HUDEP-2 (cell line): ENCODE measurements at regions not wholly inside any gene's neighbourhood (a gene's known extent, or its start where the extent isn't known, plus 50 kb on each side); places are given as distances from the start of the nearest gene placed in this dataset.
A peak's percentile ranks its signal among the peaks of the same experiment; 100 is the strongest.

Source experiments
- DNase-seq, 76 experiments: peaks; one replicate each; lab custom pipeline; 2025; ENCODE audit not compliant: unreplicated experiment in 76 of 76; lab: John Stamatoyannopoulos, UW

DNA sequence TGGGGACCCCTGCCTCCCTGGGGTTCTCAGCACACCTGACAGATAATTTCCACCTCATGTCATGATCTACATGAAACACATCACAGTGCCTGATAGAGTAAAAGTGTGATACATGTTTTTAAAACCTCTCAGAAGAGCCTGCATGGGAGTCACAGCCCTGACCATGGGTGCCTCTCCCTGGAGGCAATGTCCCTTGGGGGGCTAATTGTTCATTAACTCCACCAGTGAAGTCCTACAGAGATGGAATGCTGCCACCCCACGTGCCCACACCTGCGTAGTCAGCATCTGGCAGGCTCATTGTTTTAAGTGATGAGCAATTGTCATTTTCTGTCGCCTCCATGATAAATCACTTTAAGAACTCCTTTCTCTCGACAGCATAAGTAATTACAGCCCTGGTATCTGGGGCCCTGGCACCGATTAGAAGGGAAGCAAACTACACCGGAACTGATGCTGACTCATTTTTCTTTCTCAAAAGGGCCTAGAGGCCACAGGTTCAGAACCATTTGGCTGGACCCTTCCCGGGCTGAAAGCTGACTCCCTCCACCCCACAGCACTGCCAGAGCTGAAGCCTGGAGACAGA, 109.6 kb upstream of the GJB5 start:
- no peak for DNase-seq

DNA sequence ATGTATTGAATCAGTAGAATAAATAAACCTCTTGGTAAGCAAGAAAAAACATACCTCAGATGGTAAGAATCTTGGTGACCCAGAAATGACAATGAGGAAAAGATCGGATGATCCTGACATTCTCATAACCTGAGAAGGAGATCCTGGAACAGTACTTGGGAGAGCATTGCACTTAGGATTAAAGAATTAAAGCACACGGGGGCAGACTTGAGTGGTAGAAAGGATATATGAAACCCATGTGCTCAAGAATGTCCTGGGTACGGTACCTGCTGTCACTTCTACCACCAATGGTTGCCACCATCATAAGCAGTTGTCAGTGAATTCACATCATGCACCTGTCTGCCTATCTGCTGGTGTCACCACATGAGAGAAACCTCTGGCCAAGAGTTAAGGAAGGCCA, 108.9 kb upstream of the GJB5 start:
- no peak for DNase-seq

DNA sequence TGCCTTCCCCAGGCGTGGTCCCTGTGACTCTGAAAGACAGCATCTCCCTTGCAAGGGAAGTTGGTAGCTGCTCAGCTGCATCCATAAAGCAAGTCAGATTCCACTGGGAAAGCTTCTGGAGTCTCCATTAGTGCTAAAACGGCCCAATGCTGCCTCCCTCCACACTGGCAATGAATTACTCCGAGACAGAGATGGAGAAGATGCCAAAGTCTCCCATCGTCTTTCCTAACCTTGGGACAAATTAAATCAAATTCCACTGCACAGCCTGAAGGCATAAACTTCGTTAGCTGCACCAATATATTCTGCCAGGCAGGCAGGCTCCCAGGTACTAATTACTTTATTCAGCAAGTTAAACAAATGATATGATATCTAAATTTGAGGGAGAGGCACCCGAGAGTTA, 106.3 kb upstream of the GJB5 start:
- DNase-seq: no peak

DNA sequence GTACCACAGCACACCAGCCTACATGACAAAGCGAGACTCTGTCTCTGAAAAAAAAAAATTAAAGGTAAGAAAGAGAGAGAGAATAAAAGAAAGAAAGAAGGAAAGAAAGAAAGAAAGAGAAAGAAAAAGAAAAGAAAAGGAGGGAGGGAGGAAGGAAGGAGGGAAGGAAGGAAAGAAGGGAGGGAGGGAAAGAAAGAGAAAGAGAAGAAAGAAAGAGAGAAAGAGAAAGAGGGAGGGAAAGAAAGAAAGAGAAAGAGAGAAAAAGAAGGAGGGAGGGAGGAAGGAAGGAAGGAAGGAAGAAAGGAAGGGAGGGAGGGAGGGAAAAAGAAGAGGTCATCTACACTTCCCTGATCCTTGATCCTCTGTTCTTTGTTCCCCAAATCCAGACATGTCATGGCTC, 104.8 kb upstream of the GJB5 start:
- no peak for DNase-seq

GRCh38 chr1:34650800-34651199, 104.0 kb upstream of the GJB5 start:
- DNase-seq: peak in 1 of 76 experiments; percentile 11

DNA sequence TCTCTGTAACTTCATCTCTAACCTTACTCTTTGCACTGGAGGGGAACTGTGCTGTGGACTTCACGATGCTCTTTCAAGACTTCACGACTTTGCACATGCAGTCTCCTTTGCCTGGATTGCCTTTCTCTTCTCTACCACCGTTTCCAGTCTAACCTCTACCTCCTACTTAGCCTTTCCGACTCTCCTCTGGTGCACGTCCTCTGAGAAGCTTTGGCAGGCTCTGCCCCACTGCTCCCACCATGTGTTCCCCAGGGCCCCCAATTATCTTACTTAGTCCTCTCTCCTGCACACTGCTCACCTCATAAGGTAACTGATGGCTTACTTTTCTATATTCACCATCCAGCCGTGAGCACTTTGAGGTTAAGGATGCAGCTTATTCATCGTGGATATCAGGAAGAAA, 101.7 kb upstream of the GJB5 start:
- no peak for DNase-seq

DNA sequence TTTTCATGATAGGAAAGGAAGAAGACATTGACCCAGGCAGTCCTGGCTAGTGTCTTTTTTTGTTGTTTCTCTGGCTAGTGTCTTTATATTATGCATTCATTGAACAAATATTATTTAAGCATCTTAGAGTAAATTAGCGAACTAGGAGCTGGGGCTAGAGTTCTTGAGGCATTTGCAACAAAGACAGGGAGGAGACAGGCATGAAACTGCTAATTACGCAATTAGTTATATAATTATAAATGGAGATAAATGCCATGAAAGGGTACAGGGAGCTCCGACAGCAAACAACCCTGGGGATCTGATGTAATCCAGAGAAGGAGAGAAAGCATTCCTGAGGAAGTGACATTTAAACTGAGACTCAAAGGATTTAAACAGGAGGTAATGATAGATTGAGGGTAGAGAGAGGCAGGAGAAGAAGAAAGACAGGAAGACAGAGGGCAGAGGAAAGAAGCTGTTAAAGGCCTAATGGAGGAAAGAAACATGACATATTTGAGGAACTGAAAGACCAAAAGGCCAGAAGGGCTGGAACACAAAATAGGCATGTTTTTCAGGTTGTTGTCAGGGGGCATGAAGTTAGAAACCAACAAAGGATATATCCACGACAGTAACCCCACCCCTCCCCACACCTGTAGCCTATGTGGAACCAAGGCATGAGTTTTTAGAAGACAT, 99.5 kb upstream of the GJB5 start:
- DNase-seq: no peak

GRCh38 chr1:34655875-34656240, 99.0 kb upstream of the GJB5 start:
- DNase-seq: no peak

DNA sequence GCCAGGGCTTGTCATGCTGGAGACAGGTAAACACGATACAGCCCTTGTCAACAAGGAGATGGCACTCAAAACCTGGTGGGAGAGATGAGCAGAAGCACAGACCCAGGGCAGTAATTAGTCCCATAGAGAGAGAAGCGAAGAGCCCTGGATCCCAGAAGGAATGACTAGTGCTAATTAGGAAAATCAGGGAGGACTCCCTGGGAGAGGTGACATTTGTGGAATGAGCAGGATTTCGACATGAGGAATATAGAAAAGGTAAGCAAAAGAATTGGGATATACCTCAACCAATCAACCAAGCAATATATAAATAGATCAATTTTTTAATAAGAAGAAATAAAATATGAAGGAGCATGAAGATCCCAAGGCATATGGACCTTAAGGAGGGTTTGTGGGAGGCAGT, 98.5 kb upstream of the GJB5 start:
- no peak for DNase-seq

- DNase-seq: no peak
These were observed 98.1 kb upstream of the GJB5 start for GRCh38 chr1:34656731-34657130.

- peak in 1 of 76 experiments; percentile 10 for DNase-seq
These were observed 97.6 kb upstream of the GJB5 start for GRCh38 chr1:34657266-34657665.

DNA sequence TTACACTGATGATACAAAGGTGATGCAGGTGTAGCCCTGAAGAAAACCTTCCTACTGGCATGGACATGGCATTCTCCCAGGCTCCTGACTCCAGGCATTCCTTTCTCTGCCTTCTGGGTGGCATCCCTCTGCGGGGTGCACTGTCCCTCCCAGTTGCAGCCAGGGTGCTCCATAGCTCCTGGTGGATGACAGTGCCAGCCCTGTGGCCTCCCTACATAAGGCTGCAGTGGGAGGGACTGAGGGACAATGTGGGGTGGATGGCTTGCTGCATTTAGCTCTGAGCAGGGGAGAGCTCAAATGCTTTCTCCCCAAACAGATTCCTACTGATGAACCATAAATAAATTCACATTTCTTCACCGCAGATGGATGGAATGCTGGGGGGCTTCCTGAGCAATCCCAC, 97.0 kb upstream of the GJB5 start:
- DNase-seq: no peak

DNA sequence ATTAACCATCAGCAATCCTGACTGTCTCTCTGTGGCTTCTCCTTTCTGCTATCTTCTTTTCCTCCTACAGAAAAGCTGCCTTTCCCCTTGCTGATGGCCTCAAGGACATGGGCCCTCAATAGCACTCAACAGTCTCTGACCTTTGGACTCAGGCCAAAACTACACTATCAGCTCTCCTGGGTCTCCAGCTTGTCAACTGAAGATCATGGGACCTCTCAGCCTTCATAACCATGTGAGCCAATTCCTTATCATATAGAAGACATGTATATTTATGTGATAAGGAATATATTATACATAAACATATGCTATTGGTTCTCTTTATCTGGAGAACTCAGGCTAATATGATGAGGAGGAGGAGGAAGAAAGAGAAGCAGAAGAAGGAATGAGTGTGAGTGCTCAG, 91.8 kb upstream of the GJB5 start:
- DNase-seq: peak in 73 of 76 experiments; percentile 34 to 99 (median 87)

- DNase-seq: no peak
These were observed 86.8 kb upstream of the GJB5 start for GRCh38 chr1:34668063-34668462.

- no peak for DNase-seq
These were observed 83.9 kb upstream of the GJB5 start for GRCh38 chr1:34670982-34671381.

- no peak for DNase-seq
These were observed 83.0 kb upstream of the GJB5 start for GRCh38 chr1:34671887-34672286.

DNA sequence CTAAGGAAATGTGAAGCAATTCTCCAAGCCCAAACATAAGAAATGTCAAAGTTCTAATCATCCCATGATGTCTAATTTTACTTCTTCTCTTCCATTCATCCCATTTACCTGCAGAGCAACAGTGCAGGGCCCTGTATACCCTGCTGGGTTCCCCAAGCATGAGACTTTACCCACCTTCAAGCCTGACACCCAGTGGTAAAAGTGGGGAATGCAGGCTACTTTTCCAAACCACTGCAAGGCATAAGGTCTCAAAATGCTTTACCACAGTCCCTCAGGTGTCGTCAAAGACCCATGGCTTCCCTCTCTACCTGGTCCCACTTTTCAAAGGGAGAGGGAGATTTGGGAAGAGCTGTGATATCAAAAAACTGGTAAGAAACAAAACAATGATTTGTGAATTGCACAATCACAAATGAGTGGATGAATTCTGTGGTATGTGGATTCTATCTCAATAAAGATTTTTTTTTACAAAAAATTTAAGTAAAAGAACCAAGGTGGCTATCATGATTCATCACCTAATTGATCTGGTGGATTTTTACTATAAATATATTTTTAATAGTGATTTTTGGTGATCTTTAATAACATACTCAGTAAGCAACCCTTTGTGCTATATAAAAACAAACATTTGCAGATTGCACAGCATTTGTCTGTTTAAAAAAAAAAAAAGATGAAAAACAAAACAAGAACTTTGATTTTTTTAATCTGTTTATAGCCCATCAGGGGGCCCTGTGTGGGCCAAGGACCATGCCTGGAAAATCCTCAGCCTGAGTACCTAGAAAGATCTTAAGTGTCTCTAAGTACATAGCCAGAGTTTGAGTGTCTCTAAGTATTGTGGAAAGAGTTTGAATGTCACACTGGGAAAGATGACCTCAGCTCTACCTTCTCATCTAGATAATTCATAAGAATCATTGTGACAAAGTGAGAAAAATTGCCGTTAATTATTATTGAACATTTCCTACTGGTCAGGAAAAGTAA, 73.1 kb upstream of the GJB5 start:
- DNase-seq: peak in 54 of 76 experiments; percentile 5 to 65 (median 32)

DNA sequence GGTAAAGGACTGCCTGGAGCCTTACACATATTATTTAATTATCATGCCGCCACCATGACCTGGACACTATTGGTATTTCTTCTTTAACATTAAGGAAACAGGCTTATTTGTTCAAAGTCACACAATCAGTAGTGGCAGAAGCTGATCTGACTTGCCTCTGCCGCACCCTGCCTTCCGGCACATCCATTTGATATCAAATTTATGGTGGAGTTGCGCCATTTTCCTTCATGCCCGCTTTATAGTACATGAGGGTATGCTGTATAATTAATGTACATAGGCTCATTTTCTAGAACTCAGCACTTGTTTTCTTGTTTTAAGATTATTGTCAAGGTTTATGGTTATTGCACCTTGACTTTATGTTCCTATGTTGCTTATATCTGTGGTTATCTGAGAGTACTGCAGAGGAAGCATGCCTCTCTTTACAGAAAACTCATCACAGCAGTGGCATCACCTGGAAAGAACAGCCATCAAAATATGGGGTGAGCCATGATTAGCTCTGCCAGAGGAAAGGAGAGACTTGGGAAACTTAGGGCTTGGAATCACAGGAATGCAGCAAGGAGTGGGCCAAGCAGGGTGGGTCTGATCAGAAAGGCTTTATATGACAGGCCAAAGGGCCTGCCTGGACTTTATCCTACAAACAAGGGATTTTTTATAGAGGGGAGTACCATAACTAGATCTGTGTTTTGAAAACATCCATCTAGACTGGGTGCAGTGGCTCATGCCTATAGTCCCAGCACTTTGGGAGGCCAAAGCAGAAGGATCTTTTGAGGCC, 72.2 kb upstream of the GJB5 start:
- no peak for DNase-seq

DNA sequence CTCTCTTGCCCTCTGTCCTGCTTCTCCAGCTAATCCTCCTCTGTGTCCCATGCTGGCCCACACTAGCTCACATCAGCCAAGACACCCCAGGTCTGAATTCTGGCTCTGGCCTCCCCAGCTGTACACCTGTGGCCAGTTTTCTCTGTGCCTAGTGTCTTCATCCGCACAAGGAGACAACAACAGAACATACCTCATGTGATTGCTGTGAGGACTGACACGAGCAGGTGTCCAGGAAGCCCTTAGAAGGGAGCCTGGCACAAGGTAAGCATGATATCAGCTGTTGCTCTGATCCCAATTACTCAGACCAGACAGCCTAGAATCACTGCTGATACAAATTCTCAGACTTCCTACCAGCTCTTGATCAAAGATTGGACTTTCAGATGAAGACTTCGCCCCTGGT, 71.2 kb upstream of the GJB5 start:
- no peak for DNase-seq

- DNase-seq: no peak
These were observed 70.6 kb upstream of the GJB5 start for GRCh38 chr1:34684266-34684665.

DNA sequence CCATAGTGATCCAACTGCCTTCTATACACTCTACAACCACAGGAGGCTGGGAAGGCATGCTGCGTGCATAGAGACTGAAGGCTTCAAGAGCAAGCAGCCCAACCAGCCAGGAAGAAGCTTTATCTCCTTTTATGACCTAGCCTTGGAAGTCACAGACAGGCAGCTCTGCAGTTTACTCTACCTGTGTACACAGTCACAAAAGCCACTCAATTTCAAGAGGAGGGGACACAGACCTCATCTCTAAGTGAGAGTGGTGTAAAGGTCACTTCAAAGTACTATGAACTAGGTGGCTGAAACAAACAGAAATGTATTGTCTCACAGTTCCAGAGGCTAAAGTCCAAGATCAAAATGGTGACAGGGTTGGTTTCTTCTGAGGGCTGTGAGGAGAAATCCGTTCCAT, 69.6 kb upstream of the GJB5 start:
- no peak for DNase-seq
